SK-N-SH treated with all-trans-retinoic acid at 6 μM for 48 hours (cell line): ENCODE measurements at regions not wholly inside any gene's neighbourhood (a gene's known extent, or its start where the extent isn't known, plus 50 kb on each side); places are given as distances from the start of the nearest gene placed in this dataset.

Source experiments
- ATAC-seq: fragments of 200-7000 bp; cut with Tn5 transposase; 3 replicates; pipeline ENCODE4 v1.9.1; 2020; ENCODE audit warnings: mild to moderate bottlenecking, moderate library complexity
- ARNTL ChIP-seq: fragments of 450-650 bp; formaldehyde crosslinking; IDR thresholded peaks from 2 replicates; pipeline ENCODE4 v1.5.0; 2020; ENCODE audit warnings: low read depth, mild to moderate bottlenecking, moderate library complexity, borderline replicate concordance
- BACH2 ChIP-seq: fragments of 250-450 bp; sonication (Bioruptor Pico); IDR thresholded peaks from 2 replicates; pipeline ENCODE4 v1.9.0; 2021; ENCODE audit warnings: mild to moderate bottlenecking, borderline replicate concordance
- CREB5 ChIP-seq: fragments of 250-450 bp; sonication (Bioruptor Pico); IDR thresholded peaks from 2 replicates; pipeline ENCODE4 v1.5.1; 2020; ENCODE audit warnings: low read depth, mild to moderate bottlenecking, moderate library complexity
- CSDC2 ChIP-seq: fragments of 250-450 bp; sonication (Bioruptor Pico); IDR thresholded peaks from 2 replicates; pipeline ENCODE4 v1.5.0; 2020; ENCODE audit warnings: mild to moderate bottlenecking, moderate library complexity
- GLIS3 ChIP-seq: fragments of 250-450 bp; sonication (Bioruptor Pico); IDR thresholded peaks from 2 replicates; pipeline ENCODE4 v1.5.0; 2020; ENCODE audit warnings: mild to moderate bottlenecking, moderate library complexity
- ISL1 ChIP-seq: fragments of 250-450 bp; sonication (Bioruptor Pico); IDR thresholded peaks from 2 replicates; pipeline ENCODE4 v2.1.2; 2022; ENCODE audit warnings: mild to moderate bottlenecking, moderate library complexity
- PATZ1 ChIP-seq: fragments of 250-450 bp; sonication (Bioruptor Pico); IDR thresholded peaks from 2 replicates; pipeline ENCODE4 v1.8.0; 2020; ENCODE audit warnings: mild to moderate bottlenecking, moderate library complexity, borderline replicate concordance
- POU6F1 ChIP-seq: fragments of 250-450 bp; sonication (Bioruptor Pico); IDR thresholded peaks from 2 replicates; pipeline ENCODE4 v1.8.0; 2021; ENCODE audit warnings: low read depth, mild to moderate bottlenecking, moderate library complexity, borderline replicate concordance
- SNAI2 ChIP-seq: fragments of 250-450 bp; sonication (Bioruptor Pico); IDR thresholded peaks from 2 replicates; pipeline ENCODE4 v1.5.0; 2020; ENCODE audit warnings: mild to moderate bottlenecking, moderate library complexity
- TOX ChIP-seq: fragments of 250-450 bp; sonication (Bioruptor Pico); IDR thresholded peaks from 2 replicates; pipeline ENCODE4 v1.8.0; 2021; ENCODE audit warnings: mild to moderate bottlenecking, moderate library complexity, borderline replicate concordance
- TSHZ2 ChIP-seq: fragments of 250-450 bp; sonication (Bioruptor Pico); IDR thresholded peaks from 2 replicates; pipeline ENCODE4 v1.5.0; 2020; ENCODE audit warnings: mild to moderate bottlenecking, moderate library complexity
- ZC3H10 ChIP-seq: fragments of 250-450 bp; sonication (Bioruptor Pico); IDR thresholded peaks from 2 replicates; pipeline ENCODE4 v1.5.1; 2021; ENCODE audit warnings: mild to moderate bottlenecking, moderate library complexity
- ZFP30 ChIP-seq: fragments of 450-650 bp; formaldehyde crosslinking; IDR thresholded peaks from 2 replicates; pipeline ENCODE4 v1.5.0; 2022; ENCODE audit warnings: mild to moderate bottlenecking, moderate library complexity
- ZNF565 ChIP-seq: fragments of 450-650 bp; formaldehyde crosslinking; conservative IDR thresholded peaks from 2 replicates; pipeline ENCODE4 v1.5.0; 2020; ENCODE audit warnings: low read depth, mild to moderate bottlenecking, moderate library complexity
- ZNF70 ChIP-seq: fragments of 450-650 bp; formaldehyde crosslinking; IDR thresholded peaks from 2 replicates; pipeline ENCODE4 v1.5.0; 2020; ENCODE audit warnings: mild to moderate bottlenecking, moderate library complexity
- ZNF8 ChIP-seq: fragments of 450-650 bp; formaldehyde crosslinking; IDR thresholded peaks from 2 replicates; pipeline ENCODE4 v1.5.0; 2020; ENCODE audit warnings: mild to moderate bottlenecking, moderate library complexity

- ATAC-seq, result no peak
Observed at GRCh38 chr3:73681198-73681597, 56.5 kb upstream of the PDZRN3 start.

GRCh38 chr3:73680391-73681095, 55.8 kb upstream of the PDZRN3 start:
- peak; percentile 72 for ATAC-seq
- peak; percentile 5; the same call in 1 of the 2 replicates for TF ChIP-seq ISL1 (CRISPR knock-in tag)
- TF ChIP-seq ARNTL, result no peak
- TF ChIP-seq ZNF8 (CRISPR knock-in tag), result no peak
- TF ChIP-seq ZNF70, result no peak
- no peak for TF ChIP-seq CREB5 (CRISPR knock-in tag)
- no peak for TF ChIP-seq BACH2 (CRISPR knock-in tag)
- TF ChIP-seq TOX, result no peak
- peak; percentile 47; the same call in 1 of the 2 replicates for TF ChIP-seq TSHZ2 (CRISPR knock-in tag)
- TF ChIP-seq GLIS3 (CRISPR knock-in tag), result no peak
- TF ChIP-seq SNAI2 (CRISPR knock-in tag), result no peak
- no peak for TF ChIP-seq POU6F1 (CRISPR knock-in tag)

More at GRCh38 chr3:73681198-73681597, 56.5 kb upstream of the PDZRN3 start:
- no peak for TF ChIP-seq ZFP30 (CRISPR knock-in tag)
- TF ChIP-seq POU6F1 (CRISPR knock-in tag), result no peak
- no peak for TF ChIP-seq ISL1 (CRISPR knock-in tag)
- TF ChIP-seq CREB5 (CRISPR knock-in tag), result no peak
- TF ChIP-seq TSHZ2 (CRISPR knock-in tag), result no peak
- no peak for TF ChIP-seq ZNF70
- TF ChIP-seq CSDC2 (CRISPR knock-in tag), result no peak
- no peak for TF ChIP-seq PATZ1
- TF ChIP-seq ZNF565, result no peak
- TF ChIP-seq ZC3H10 (CRISPR knock-in tag), result no peak
